ENCODE measurements at regions not wholly inside any gene's neighbourhood (a gene's known extent, or its start where the extent isn't known, plus 50 kb on each side); places are given as distances from the start of the nearest gene placed in this dataset.

GRCh38 chr15:36507458-36507857 is 72.0 kb upstream of the CDIN1 start:
- no peak for DNase-seq
- intact Hi-C loops (cut with DNase I) = loop anchor here (10.0 kb wide), 1 partner anchor 307 kb away; no protein-coding TSS in a partner anchor
- TF ChIP-seq CTCF (IDR thresholded peaks at IDR 0.05) (no peak), POLR2AphosphoS5 (IDR thresholded peaks at IDR 0.05) (no peak), POLR2A (IDR thresholded peaks at IDR 0.05) (no peak), EP300 (IDR thresholded peaks at IDR 0.05) (no peak)
- Histone ChIP-seq H3K4me1 (peaks cover 0 to 8% (median 0%) of the 10 kb centered on the region in 4 donors), H3K36me3 (no peaks in the 10 kb centered on the region), H3K27ac (no peak overlapping the region), H3K27me3 (no peaks in the 10 kb centered on the region), H3K4me3 (no peak overlapping the region), H3K9me3 (no peaks in the 10 kb centered on the region)
- WGBS, 2 donors = 2 to 7% methylated on average over 1 of the region's 1 CpG

GRCh38 chr15:36511594-36511993 is 67.8 kb upstream of the CDIN1 start:
- intact Hi-C loops (cut with DNase I) = no loop called here
- H3K9me3 ChIP-seq = no peaks in the 10 kb centered on the region
- no peak overlapping the region for H3K27ac ChIP-seq
- H3K4me3 ChIP-seq = no peak overlapping the region
- WGBS, 2 donors = 92 to 95% methylated on average over 3 of the region's 3 CpGs
- H3K27me3 ChIP-seq = no peaks in the 10 kb centered on the region
- no peaks in the 10 kb centered on the region for H3K4me1 ChIP-seq
- no peak for DNase-seq
- no peaks in the 10 kb centered on the region for H3K36me3 ChIP-seq
- TF ChIP-seq EP300 (IDR thresholded peaks at IDR 0.05) (no peak), CTCF (IDR thresholded peaks at IDR 0.05) (no peak), POLR2A (IDR thresholded peaks at IDR 0.05) (no peak), POLR2AphosphoS5 (IDR thresholded peaks at IDR 0.05) (no peak)

GRCh38 chr15:36517758-36518157 is 61.7 kb upstream of the CDIN1 start:
- 75 to 85% methylated on average over 1 of the region's 1 CpG for WGBS, 2 donors
- Histone ChIP-seq H3K9me3 (no peaks in the 10 kb centered on the region), H3K36me3 (no peaks in the 10 kb centered on the region), H3K4me1 (no peaks in the 10 kb centered on the region), H3K27me3 (no peaks in the 10 kb centered on the region), H3K4me3 (no peak overlapping the region), H3K27ac (no peak overlapping the region)
- intact Hi-C loops (cut with DNase I) = no loop called here
- DNase-seq = no peak
- TF ChIP-seq POLR2A (IDR thresholded peaks at IDR 0.05) (no peak), EP300 (IDR thresholded peaks at IDR 0.05) (no peak), CTCF (IDR thresholded peaks at IDR 0.05) (no peak), POLR2AphosphoS5 (IDR thresholded peaks at IDR 0.05) (no peak)

- no peaks in the 10 kb centered on the region for H3K9me3 ChIP-seq
- H3K27me3 ChIP-seq = no peaks in the 10 kb centered on the region
- no peak overlapping the region for H3K27ac ChIP-seq
- intact Hi-C loops (cut with DNase I) = no loop called here
- H3K36me3 ChIP-seq = no peaks in the 10 kb centered on the region
- TF ChIP-seq EP300 (IDR thresholded peaks at IDR 0.05) = no peak
- TF ChIP-seq POLR2AphosphoS5 (IDR thresholded peaks at IDR 0.05) = no peak
- no peak for TF ChIP-seq CTCF (IDR thresholded peaks at IDR 0.05)
- TF ChIP-seq POLR2A (IDR thresholded peaks at IDR 0.05) = no peak
- no peaks in the 10 kb centered on the region for H3K4me1 ChIP-seq
- no peak for DNase-seq
- H3K4me3 ChIP-seq = no peak overlapping the region
- WGBS, 2 donors = 87 to 96% methylated on average over 6 of the region's 6 CpGs
Observed at GRCh38 chr15:36519067-36519466, 60.4 kb upstream of the CDIN1 start.

GRCh38 chr15:36525430-36525829 is 54.0 kb upstream of the CDIN1 start:
- no peaks in the 10 kb centered on the region for H3K9me3 ChIP-seq
- intact Hi-C loops (cut with DNase I) = no loop called here
- DNase-seq = no peak
- no peaks in the 10 kb centered on the region for H3K27me3 ChIP-seq
- H3K36me3 ChIP-seq = no peaks in the 10 kb centered on the region
- TF ChIP-seq POLR2A (IDR thresholded peaks at IDR 0.05) = no peak
- no peak for TF ChIP-seq POLR2AphosphoS5 (IDR thresholded peaks at IDR 0.05)
- no peak for TF ChIP-seq CTCF (IDR thresholded peaks at IDR 0.05)
- TF ChIP-seq EP300 (IDR thresholded peaks at IDR 0.05) = no peak
- no peaks in the 10 kb centered on the region for H3K4me1 ChIP-seq
- 84 to 91% methylated on average over 3 of the region's 3 CpGs for WGBS, 2 donors
- no peak overlapping the region for H3K4me3 ChIP-seq
- H3K27ac ChIP-seq = no peak overlapping the region
